Activated CD8-positive, alpha-beta memory T cell treated with anti-CD3 and anti-CD28 coated beads, Interleukin-2, amount 10 ng/mL, durations not matched to agents 7 days and 5 days (primary cell): ENCODE measurements at regions not wholly inside any gene's neighbourhood (a gene's known extent, or its start where the extent isn't known, plus 50 kb on each side); places are given as distances from the start of the nearest gene placed in this dataset.
"Not testable (repeated sequence)": the region's sequence is repeated elsewhere in the genome, so short reads cannot be mapped to it uniquely, and the experiment has no call there.

Source experiments
- ATAC-seq: fragments of 150-1000 bp; cut with Tn5 transposase; one replicate; pipeline ENCODE4 v1.10.0; 2021; ENCODE audit warnings: moderate library complexity
- CTCF ChIA-PET: fragments of 350-600 bp; sonication (Branson Sonifier 250); formaldehyde crosslinking; loops from one replicate; lab custom pipeline; 2021; ENCODE audit warnings: antibody characterized with exemption; lab: Charles Lee
- DNase-seq: peaks from one replicate; pipeline ENCODE4 v3.0.0-alpha.2; 2020
- H3K27ac Mint-ChIP-seq: one replicate; pipeline ENCODE4 v1.8.0; 2021; ENCODE audit warnings: mild to moderate bottlenecking, mixed read lengths
- H3K27me3 Mint-ChIP-seq: one replicate; pipeline ENCODE4 v1.8.0; 2021; ENCODE audit warnings: mixed read lengths
- H3K36me3 Mint-ChIP-seq: one replicate; pipeline ENCODE4 v1.8.0; 2021; ENCODE audit warnings: mild to moderate bottlenecking, mixed read lengths
- H3K4me1 Mint-ChIP-seq: one replicate; pipeline ENCODE4 v1.8.0; 2021; ENCODE audit warnings: mixed read lengths
- H3K4me3 Mint-ChIP-seq: one replicate; pipeline ENCODE4 v1.8.0; 2021; ENCODE audit warnings: mild to moderate bottlenecking, moderate library complexity, mixed read lengths
- H3K9me3 Mint-ChIP-seq: one replicate; pipeline ENCODE4 v1.8.0; 2022; ENCODE audit warnings: low read depth, mixed read lengths

DNA sequence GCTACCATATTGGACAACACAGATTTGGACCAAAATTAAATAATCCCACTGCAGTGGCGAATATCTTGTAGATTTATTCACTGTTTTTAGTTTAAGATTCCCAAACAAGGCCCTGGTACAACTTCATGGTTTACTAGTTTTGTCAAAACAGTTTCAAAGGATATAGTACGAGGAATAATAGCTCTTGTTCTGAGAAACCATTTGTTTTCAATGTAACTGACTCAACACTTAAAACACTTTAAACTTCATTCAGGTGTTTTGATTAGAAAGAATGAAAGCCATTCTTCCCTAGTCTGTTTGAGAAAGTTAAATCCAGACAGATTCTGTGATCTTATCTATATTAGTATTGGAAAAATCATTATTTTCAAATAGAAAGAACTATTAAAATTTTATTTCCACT, 276.4 kb upstream of the MKLN1 start:
- Mint-ChIP-seq H3K27ac (no peak overlapping the region), H3K9me3 (no peaks in the 10 kb centered on the region), H3K27me3 (no peaks in the 10 kb centered on the region), H3K4me3 (no peak overlapping the region), H3K36me3 (peaks cover 41% of the 10 kb centered on the region), H3K4me1 (peaks cover 59% of the 10 kb centered on the region)
- ATAC-seq, result no peak
- CTCF ChIA-PET, result interaction anchor here (1.4 kb wide), 1 partner anchor 11 kb away, joined by 4 read pairs; no protein-coding TSS in a partner anchor
- DNase-seq, result no peak

DNA sequence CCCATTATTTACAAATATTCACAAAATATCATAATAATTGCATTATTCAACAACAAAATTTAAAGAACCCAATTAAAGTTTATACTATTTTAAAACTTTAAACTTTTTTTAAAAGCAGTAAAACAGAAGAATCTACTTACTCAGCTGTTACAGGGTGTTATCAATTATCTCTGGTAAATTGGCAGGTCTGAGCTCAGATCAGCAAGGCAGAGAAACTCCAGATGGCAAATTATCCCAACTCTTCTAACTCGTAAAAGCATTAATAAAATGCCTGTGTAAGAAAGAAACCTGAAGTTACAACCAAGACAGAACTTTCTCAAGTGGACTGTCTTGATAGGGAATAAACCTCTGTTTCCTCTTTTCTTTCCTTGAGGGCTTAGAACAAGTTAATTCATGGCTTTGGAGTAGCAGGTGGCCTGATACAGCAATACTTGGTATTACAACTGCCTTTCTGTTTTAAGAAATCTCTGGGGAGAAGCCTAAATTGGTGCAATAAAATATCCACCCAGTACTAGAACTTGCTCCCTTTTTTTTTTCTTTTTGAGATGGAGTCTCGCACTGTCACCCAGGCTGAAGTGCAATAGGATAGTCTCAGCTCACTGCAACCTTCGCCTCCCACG, 275.3 kb upstream of the MKLN1 start:
- H3K4me3 Mint-ChIP-seq, result no peak overlapping the region
- H3K9me3 Mint-ChIP-seq, result no peaks in the 10 kb centered on the region
- H3K27me3 Mint-ChIP-seq, result no peaks in the 10 kb centered on the region
- peaks cover 64% of the 10 kb centered on the region for H3K4me1 Mint-ChIP-seq
- no peak for DNase-seq
- no peak for ATAC-seq
- peaks cover 32% of the 10 kb centered on the region for H3K36me3 Mint-ChIP-seq
- CTCF ChIA-PET, result interaction anchor here (0.6 to 2.6 kb wide), 3 partner anchors 9 to 79 kb away, joined by 3 to 9 read pairs (median 5); no protein-coding TSS in a partner anchor
- H3K27ac Mint-ChIP-seq, result no peak overlapping the region

DNA sequence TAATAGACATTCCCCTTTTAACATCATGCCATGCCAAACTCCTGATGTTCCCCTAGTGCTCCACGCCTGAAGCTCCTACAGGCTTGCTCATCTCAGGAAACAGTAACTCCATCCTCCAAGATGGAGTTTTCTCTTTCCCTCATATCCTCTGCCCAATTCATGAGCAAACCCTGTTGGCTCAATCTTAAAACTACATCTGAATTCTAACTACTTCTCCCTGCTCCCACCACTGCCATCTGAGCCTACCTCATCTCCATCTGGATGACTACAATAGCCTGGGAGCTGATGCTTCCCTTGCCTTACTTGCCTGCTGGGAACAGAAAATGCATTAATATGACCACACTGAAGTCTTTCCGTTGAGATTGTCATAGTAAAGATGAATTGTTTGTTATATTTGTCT, 271.7 kb upstream of the MKLN1 start:
- DNase-seq (no peak), ATAC-seq (no peak)
- Mint-ChIP-seq H3K27ac (no peak overlapping the region), H3K36me3 (peaks cover 31% of the 10 kb centered on the region), H3K9me3 (no peaks in the 10 kb centered on the region), H3K27me3 (no peaks in the 10 kb centered on the region), H3K4me1 (peaks cover 45% of the 10 kb centered on the region), H3K4me3 (no peak overlapping the region)
- CTCF ChIA-PET, result interaction anchor here (1.4 to 7.3 kb wide), 3 partner anchors 13 to 159 kb away, joined by 3 to 42 read pairs (median 10); no protein-coding TSS in a partner anchor

DNA sequence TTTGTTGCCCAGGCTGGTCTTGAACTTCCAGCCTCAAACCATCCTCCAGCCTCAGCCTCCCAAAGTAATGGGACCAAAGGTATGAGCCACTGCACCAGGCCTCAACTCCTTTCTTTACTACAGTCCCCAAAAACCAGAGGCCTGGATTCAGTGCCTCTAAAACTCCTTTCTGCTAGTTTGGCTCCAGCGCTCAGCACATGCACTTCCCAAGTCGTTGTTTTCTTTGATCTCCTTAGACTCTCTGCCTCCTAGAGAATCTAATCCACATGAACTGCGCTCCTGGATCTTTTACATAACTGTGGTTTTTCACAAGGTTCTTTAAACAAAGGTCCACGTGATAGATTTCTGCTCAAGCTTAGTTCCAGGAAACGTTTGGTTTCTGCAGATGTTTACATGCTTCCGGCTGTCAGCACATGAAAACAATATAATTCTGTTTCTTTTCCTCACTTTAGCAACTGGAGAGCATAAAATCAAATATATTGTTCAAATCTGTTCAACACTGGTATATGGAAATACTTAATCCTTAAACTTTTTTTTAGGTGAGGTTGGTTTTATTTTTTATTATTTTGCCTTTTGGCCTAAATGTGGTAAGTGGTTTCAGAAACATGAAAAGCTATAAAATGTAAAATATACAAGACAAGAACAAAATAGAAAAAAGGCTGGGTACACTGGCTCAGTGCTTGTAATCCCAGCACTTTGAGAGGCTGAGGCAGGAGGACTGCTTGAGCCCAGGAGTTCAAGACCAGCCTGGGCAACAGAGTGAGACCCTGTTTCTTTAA, 270.5 kb upstream of the MKLN1 start:
- Mint-ChIP-seq H3K27ac (peak overlapping the region; percentile 80), H3K27me3 (no peaks in the 10 kb centered on the region), H3K4me3 (peak overlapping the region; percentile 53), H3K9me3 (no peaks in the 10 kb centered on the region), H3K36me3 (peaks cover 37% of the 10 kb centered on the region), H3K4me1 (peaks cover 43% of the 10 kb centered on the region)
- DNase-seq (peak; percentile 51), ATAC-seq (peak; percentile 74)
- CTCF ChIA-PET, result interaction anchor here (1.0 to 7.3 kb wide), 10 partner anchors 11 to 456 kb away, joined by 3 to 42 read pairs (median 4); no protein-coding TSS in a partner anchor

DNA sequence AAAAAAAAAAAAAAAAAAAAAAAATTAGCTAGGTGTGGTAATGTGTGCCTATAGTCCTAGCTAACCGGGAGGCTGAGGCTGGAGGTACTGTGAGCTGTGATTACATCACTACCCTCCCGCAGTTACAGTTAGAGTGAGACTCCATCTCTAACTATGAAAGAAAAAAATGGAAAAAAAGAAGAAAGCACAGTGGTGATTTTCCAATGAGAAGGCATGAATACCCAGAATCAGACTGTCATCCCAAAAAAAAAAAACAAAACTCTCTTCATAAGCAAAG, 269.9 kb upstream of the MKLN1 start:
- peak; percentile 90 for ATAC-seq

DNA sequence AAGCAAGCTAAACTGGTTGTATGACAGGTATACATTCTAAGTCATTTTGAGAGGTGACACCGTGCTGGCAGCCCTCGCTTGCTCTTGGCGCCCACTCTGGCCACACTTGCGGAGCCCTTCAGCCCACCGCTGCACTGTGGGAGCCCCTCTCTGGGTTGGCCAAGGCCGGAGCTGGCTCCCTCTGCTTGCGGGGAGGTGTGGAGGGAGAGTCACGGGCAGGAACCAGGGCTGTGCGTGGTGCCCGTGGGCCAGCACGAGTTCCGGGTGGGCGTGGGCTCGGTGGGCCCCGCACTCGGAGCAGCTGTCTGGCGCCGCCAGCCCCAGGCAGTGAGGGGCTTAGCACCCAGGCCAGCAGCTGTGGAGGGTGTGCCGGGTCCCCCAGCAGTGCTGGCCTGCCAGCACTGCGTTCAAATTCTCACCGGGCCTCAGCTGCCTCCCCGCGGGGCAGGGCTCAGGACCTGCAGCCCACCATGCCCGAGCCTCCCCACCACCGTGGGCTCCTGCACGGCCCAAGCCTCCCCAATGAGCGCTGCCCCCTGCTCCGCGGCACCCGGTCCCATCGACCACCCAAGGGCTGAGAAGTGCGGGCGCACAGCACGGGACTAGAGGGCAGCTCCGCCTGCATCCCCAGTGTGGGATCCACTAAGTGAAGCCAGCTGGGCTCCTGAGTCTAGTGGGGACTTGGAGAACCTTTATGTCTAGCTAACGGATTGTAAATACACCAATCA, 269.0 kb upstream of the MKLN1 start:
- not testable (repeated sequence) for H3K9me3 Mint-ChIP-seq, DNase-seq, ATAC-seq, H3K4me3 Mint-ChIP-seq, H3K27me3 Mint-ChIP-seq
- Mint-ChIP-seq H3K36me3 (peaks cover 36% of the 10 kb centered on the region), H3K27ac (peak overlapping the region; percentile 80), H3K4me1 (peaks cover 38% of the 10 kb centered on the region)
- CTCF ChIA-PET, result interaction anchor here (1.3 to 7.3 kb wide), 3 partner anchors 11 to 449 kb away, joined by 4 to 42 read pairs (median 4); no protein-coding TSS in a partner anchor

More for the DNA sequence above, 269.9 kb upstream of the MKLN1 start:
- peak overlapping the region; percentile 80 for H3K27ac Mint-ChIP-seq
- DNase-seq, result peak; percentile 69
- peak overlapping the region; percentile 42 for H3K4me3 Mint-ChIP-seq
- H3K9me3 Mint-ChIP-seq, result no peaks in the 10 kb centered on the region
- peaks cover 40% of the 10 kb centered on the region for H3K4me1 Mint-ChIP-seq
- no peaks in the 10 kb centered on the region for H3K27me3 Mint-ChIP-seq
- CTCF ChIA-PET, result interaction anchor here (1.0 to 7.3 kb wide), 10 partner anchors 11 to 455 kb away, joined by 3 to 42 read pairs (median 4); no protein-coding TSS in a partner anchor
- H3K36me3 Mint-ChIP-seq, result peaks cover 35% of the 10 kb centered on the region

DNA sequence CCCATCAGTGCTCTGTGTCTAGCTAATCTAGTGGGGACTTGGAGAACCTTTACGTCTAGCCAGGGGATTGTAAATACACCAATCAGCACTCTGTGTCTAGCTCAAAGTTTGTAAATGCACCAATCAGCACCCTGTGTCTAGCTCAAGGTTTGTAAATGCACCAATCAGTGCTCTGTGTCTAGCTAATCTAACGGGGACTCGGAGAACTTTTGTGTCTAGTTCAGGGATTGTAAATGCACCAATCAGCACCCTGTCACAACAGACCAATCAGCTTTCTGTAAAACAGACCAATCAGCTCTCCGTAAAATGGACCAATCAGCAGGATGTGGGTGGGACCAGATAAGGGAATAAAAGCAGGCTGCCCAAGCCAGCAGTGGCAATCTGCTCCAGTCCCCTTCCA, 268.3 kb upstream of the MKLN1 start:
- CTCF ChIA-PET, result interaction anchor here (7.3 kb wide), 1 partner anchor 10 kb away, joined by 42 read pairs; no protein-coding TSS in a partner anchor
- H3K9me3 Mint-ChIP-seq, H3K4me3 Mint-ChIP-seq, H3K27ac Mint-ChIP-seq, ATAC-seq, H3K27me3 Mint-ChIP-seq, DNase-seq: not testable (repeated sequence)
- peaks cover 32% of the 10 kb centered on the region for H3K36me3 Mint-ChIP-seq
- H3K4me1 Mint-ChIP-seq, result peaks cover 34% of the 10 kb centered on the region

DNA sequence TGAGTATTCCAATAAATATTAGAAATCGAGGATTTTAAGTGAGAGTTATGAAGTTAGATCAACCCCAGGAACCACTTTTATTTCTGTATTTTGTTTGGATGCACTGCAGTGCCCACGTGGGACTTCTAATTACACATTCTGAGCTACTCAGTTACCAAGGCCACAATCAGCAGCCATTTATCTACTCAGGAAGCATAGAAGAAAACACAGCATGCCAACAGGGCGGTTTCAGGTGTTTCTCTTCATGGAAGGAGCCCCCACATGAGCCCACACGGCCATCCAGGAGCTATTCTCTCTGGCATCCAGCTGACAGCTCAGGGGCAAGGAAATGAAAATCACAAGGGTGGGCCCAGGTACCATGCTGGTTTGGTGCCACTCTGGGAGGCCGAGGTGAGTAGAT, 266.5 kb upstream of the MKLN1 start:
- Mint-ChIP-seq H3K9me3 (no peaks in the 10 kb centered on the region), H3K4me3 (no peak overlapping the region), H3K27ac (no peak overlapping the region), H3K36me3 (peaks cover 27% of the 10 kb centered on the region), H3K4me1 (peaks cover 28% of the 10 kb centered on the region), H3K27me3 (no peaks in the 10 kb centered on the region)
- CTCF ChIA-PET, result interaction anchor here (0.5 to 1.0 kb wide), 2 partner anchors 8 to 315 kb away, joined by 3 to 4 read pairs; no protein-coding TSS in a partner anchor
- DNase-seq, result no peak
- no peak for ATAC-seq

DNA sequence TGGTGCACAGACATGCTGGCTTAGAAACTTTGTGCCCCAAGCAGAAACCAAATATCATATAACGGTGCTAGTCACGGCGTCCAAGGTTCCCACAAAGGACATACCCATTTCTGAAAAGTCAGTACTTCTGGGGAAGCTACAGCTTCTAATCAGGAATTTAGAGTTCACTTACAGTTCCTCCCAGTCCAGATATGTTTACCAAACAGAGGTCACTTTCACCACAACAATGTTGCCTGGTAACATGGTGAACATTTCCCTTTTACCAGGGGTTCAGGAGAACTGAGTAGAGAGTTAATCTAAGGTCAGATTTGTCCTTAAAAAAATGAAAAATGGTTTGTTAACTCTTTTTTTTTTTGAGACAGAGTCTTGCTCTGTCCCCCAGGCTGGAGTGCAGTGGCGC, 265.9 kb upstream of the MKLN1 start:
- no peak for ATAC-seq
- H3K4me3 Mint-ChIP-seq, result no peak overlapping the region
- CTCF ChIA-PET, result interaction anchor here (0.5 kb wide), 1 partner anchor 315 kb away, joined by 4 read pairs; no protein-coding TSS in a partner anchor
- no peak for DNase-seq
- H3K9me3 Mint-ChIP-seq, result no peaks in the 10 kb centered on the region
- H3K27ac Mint-ChIP-seq, result no peak overlapping the region
- H3K27me3 Mint-ChIP-seq, result no peaks in the 10 kb centered on the region
- peaks cover 27% of the 10 kb centered on the region for H3K36me3 Mint-ChIP-seq
- peaks cover 26% of the 10 kb centered on the region for H3K4me1 Mint-ChIP-seq

DNA sequence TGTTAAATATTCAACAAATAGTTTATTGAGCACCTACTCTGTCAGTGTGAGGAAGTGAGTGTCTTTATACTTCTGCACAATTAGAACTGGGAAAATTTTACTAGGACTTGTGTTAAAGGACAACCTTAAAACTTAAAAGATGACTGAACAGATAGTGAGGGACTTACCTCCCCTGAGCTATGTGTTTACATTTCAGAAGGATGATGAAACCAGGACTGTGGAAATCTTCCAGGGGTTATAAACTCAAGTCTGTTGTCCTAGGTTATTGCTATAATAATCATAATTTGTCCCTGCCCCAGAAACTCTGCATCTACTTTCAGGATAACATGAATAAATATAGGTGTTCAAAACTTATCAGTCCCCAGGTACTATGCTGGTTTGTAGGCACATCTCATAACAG, 261.0 kb upstream of the MKLN1 start:
- DNase-seq (no peak), ATAC-seq (no peak)
- Mint-ChIP-seq H3K27ac (no peak overlapping the region), H3K4me1 (peaks cover 35% of the 10 kb centered on the region), H3K36me3 (peaks cover 10% of the 10 kb centered on the region), H3K4me3 (no peak overlapping the region), H3K9me3 (no peaks in the 10 kb centered on the region), H3K27me3 (no peaks in the 10 kb centered on the region)
- CTCF ChIA-PET, result interaction anchor here (1.1 to 3.4 kb wide), 3 partner anchors 39 to 357 kb away, joined by 3 to 18 read pairs (median 3); no protein-coding TSS in a partner anchor

DNA sequence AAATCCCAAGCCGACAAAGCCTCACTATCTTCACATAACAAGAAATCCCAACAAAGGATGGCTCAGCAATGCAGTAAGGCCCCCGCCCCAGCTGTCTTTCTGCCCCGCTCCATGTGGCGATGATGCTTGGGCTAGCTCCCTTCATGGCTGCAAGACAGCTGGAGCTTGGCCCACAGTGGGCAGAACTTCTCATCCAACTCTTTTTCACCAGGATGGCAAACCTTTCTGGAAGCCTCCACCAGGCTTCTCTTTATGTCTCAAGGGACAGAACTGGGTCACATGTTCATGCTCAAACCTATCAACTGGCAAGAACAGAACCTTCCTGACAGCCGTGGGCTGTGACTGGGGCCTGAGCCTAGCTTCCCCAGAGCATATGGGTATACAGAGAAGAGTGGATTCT, 260.5 kb upstream of the MKLN1 start:
- CTCF ChIA-PET, result interaction anchor here (1.1 to 4.8 kb wide), 6 partner anchors 10 to 356 kb away, joined by 3 to 42 read pairs (median 8); partner anchors contain the start of gene MKLN1
- H3K9me3 Mint-ChIP-seq, result no peaks in the 10 kb centered on the region
- H3K27ac Mint-ChIP-seq, result no peak overlapping the region
- peaks cover 7% of the 10 kb centered on the region for H3K36me3 Mint-ChIP-seq
- H3K4me3 Mint-ChIP-seq, result no peak overlapping the region
- peaks cover 41% of the 10 kb centered on the region for H3K4me1 Mint-ChIP-seq
- H3K27me3 Mint-ChIP-seq, result no peaks in the 10 kb centered on the region
- no peak for ATAC-seq
- DNase-seq, result no peak

DNA sequence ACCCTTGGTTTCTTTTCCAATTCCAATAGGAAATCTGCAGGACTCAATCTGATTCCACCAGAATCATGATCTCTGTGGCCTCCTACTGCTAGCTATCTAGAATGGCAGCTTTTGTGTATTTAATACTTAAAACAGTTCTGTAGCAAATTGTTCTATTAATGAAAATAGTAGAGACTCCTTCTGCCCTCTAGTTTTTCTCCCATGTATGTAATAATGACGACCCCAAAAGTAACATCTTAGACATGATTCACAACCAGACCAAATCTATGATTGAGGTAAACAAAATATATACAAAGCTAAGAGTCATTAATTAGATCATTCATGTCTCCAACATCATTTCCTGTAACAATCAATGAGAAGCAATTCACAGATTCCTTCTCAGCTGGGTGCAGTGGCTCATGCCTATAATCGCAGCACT, 259.1 kb upstream of the MKLN1 start:
- ATAC-seq, result no peak
- Mint-ChIP-seq H3K27ac (peak overlapping the region; percentile 53), H3K36me3 (peaks cover 5% of the 10 kb centered on the region), H3K4me1 (peaks cover 47% of the 10 kb centered on the region), H3K27me3 (no peaks in the 10 kb centered on the region), H3K9me3 (no peaks in the 10 kb centered on the region), H3K4me3 (no peak overlapping the region)
- DNase-seq, result no peak
- CTCF ChIA-PET, result interaction anchor here (0.7 to 4.8 kb wide), 23 partner anchors 8 to 434 kb away, joined by 3 to 42 read pairs (median 4); partner anchors contain the start of gene MKLN1
